PFSK-1 (cell line): ENCODE measurements at regions not wholly inside any gene's neighbourhood (a gene's known extent, or its start where the extent isn't known, plus 50 kb on each side); places are given as distances from the start of the nearest gene placed in this dataset.

ENCODE experiments used
- POLR2AphosphoS5 ChIP-seq: IDR thresholded peaks from 2 replicates; pipeline ENCODE4 v1.6.1; 2012; ENCODE audit warnings: low read depth, mild to moderate bottlenecking, control low read depth, low read length, moderate library complexity
- SIN3A ChIP-seq: IDR thresholded peaks from 2 replicates; pipeline ENCODE4 v1.6.1; 2012; ENCODE audit warnings: mild to moderate bottlenecking, low read length, moderate library complexity, borderline replicate concordance; ENCODE audit not compliant: insufficient read depth
- TAF1 ChIP-seq: IDR thresholded peaks from 2 replicates; pipeline ENCODE4 v1.6.1; 2012; ENCODE audit warnings: low read length, control low read depth, borderline replicate concordance; ENCODE audit not compliant: insufficient read depth
- TF ChIP-seq, protein P1 (sequence below), 2 experiments: IDR thresholded peaks; 2 replicates each; pipeline versions ENCODE4 v1.6.1 to v1.8.0; 2011 to 2012; ENCODE audit warnings: low read depth in 2 of 2, low read length in 2 of 2, control low read depth in 1 of 2, inconsistent platforms in 1 of 2, mild to moderate bottlenecking in 1 of 2, moderate library complexity in 1 of 2; ENCODE audit not compliant: insufficient read depth in 1 of 2

GRCh38 chr7:17681965-17682364 lies 258.3 kb downstream of the SNX13 start:
- TF ChIP-seq POLR2AphosphoS5 = no peak
- TF ChIP-seq, protein P1, sequence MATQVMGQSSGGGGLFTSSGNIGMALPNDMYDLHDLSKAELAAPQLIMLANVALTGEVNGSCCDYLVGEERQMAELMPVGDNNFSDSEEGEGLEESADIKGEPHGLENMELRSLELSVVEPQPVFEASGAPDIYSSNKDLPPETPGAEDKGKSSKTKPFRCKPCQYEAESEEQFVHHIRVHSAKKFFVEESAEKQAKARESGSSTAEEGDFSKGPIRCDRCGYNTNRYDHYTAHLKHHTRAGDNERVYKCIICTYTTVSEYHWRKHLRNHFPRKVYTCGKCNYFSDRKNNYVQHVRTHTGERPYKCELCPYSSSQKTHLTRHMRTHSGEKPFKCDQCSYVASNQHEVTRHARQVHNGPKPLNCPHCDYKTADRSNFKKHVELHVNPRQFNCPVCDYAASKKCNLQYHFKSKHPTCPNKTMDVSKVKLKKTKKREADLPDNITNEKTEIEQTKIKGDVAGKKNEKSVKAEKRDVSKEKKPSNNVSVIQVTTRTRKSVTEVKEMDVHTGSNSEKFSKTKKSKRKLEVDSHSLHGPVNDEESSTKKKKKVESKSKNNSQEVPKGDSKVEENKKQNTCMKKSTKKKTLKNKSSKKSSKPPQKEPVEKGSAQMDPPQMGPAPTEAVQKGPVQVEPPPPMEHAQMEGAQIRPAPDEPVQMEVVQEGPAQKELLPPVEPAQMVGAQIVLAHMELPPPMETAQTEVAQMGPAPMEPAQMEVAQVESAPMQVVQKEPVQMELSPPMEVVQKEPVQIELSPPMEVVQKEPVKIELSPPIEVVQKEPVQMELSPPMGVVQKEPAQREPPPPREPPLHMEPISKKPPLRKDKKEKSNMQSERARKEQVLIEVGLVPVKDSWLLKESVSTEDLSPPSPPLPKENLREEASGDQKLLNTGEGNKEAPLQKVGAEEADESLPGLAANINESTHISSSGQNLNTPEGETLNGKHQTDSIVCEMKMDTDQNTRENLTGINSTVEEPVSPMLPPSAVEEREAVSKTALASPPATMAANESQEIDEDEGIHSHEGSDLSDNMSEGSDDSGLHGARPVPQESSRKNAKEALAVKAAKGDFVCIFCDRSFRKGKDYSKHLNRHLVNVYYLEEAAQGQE (IDR thresholded peaks at IDR 0.05; ENCODE audit: insufficient read depth in 1 of 2, low read depth in 2 of 2, low read length in 2 of 2) = no peak
- TF ChIP-seq TAF1 = no peak
- no peak for TF ChIP-seq SIN3A
